ENCODE measurements at regions not wholly inside any gene's neighbourhood (a gene's known extent, or its start where the extent isn't known, plus 50 kb on each side); places are given as distances from the start of the nearest gene placed in this dataset.
"Not testable (repeated sequence)": the region's sequence is repeated elsewhere in the genome, so short reads cannot be mapped to it uniquely, and the experiment has no call there.

GRCh38 chr6:12359036-12359435, 68.9 kb downstream of the EDN1 start:
- BruUV-seq (replicated peaks), result no TSS peak
- Mint-ChIP-seq H3K4me3 (ENCODE audit: unreplicated experiment) (no peak overlapping the region), H3K27me3 (ENCODE audit: insufficient read depth, unreplicated experiment) (no peaks in the 10 kb centered on the region), H3K9me3 (ENCODE audit: unreplicated experiment) (no peaks in the 10 kb centered on the region), H3K4me1 (ENCODE audit: insufficient read depth, unreplicated experiment) (peaks cover 20% of the 10 kb centered on the region), H3K27ac (ENCODE audit: low read depth, unreplicated experiment) (no peak overlapping the region), H3K36me3 (ENCODE audit: insufficient read depth, unreplicated experiment) (no peaks in the 10 kb centered on the region)
- ChIA-PET POLR2A (interaction anchor here (0.7 to 1.8 kb wide), 8 partner anchors 10 to 349 kb away, joined by 3 to 8 read pairs (median 4); partner anchors contain the start of gene EDN1), CTCF (interaction anchor here (0.5 to 1.3 kb wide), 7 partner anchors 9 to 536 kb away, joined by 3 to 4 read pairs (median 3); partner anchors contain the start of gene EDN1)
- no peak for TF ChIP-seq CTCF (IDR thresholded peaks at IDR 0.05; ENCODE audit: unreplicated experiment)
- DNase-seq (ENCODE audit: unreplicated experiment), result no peak
- intact Hi-C loops (cut with micrococcal nuclease), result no loop called here

DNA sequence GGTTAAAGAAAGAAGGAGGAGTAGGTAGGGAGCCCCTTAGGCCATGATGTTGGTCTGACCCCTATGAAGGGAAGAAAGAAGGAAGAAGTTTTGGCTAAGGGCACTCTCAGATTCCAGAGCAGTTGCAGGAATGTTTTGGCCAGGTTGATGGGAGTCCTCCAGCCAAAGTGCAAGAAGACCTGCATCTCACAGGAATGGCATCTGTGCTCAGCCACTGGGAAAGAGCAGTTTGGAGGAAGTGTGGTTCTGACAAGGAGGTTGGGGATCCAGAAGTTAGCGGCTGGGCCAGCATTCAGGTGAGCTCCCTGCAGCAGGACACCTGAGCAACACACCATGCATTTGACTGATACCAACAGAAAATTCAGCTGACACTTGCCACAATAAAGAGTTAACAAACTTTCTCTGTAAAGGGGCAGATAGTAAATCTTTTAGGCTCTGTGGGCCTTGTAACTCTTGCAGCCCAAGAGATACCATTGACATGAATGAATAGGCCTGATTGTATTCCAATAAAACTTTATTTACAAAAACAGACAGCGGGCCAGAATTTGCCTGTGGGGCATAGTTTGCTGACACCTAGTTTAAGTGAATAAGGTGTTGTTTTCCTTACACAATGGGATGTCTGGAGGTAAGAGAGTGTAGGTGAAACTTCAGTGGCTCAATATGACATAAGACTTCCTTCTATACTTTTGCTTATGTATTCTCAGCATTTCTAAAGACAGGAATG, 71.0 kb downstream of the EDN1 start:
- TF ChIP-seq CTCF (IDR thresholded peaks at IDR 0.05; ENCODE audit: unreplicated experiment), result no peak
- Mint-ChIP-seq H3K4me3 (ENCODE audit: unreplicated experiment) (no peak overlapping the region), H3K4me1 (ENCODE audit: insufficient read depth, unreplicated experiment) (peaks cover 2% of the 10 kb centered on the region), H3K9me3 (ENCODE audit: unreplicated experiment) (no peaks in the 10 kb centered on the region), H3K36me3 (ENCODE audit: insufficient read depth, unreplicated experiment) (no peaks in the 10 kb centered on the region), H3K27ac (ENCODE audit: low read depth, unreplicated experiment) (no peak overlapping the region), H3K27me3 (ENCODE audit: insufficient read depth, unreplicated experiment) (no peaks in the 10 kb centered on the region)
- BruUV-seq (replicated peaks), result no TSS peak
- DNase-seq (ENCODE audit: unreplicated experiment), result no peak
- POLR2A ChIA-PET, result interaction anchor here (1.0 to 1.9 kb wide), 2 partner anchors 10 to 19 kb away, joined by 3 to 5 read pairs; no protein-coding TSS in a partner anchor
- intact Hi-C loops (cut with micrococcal nuclease), result no loop called here
- CTCF ChIA-PET, result interaction anchor here (2.2 kb wide), 1 partner anchor 71 kb away, joined by 6 read pairs; the partner anchor contains the start of gene EDN1

GRCh38 chr6:12363277-12363650, 73.1 kb downstream of the EDN1 start:
- DNase-seq (ENCODE audit: unreplicated experiment); H3K27ac Mint-ChIP-seq (ENCODE audit: low read depth, unreplicated experiment); CTCF ChIA-PET; intact Hi-C loops (cut with micrococcal nuclease); H3K4me3 Mint-ChIP-seq (ENCODE audit: unreplicated experiment); H3K27me3 Mint-ChIP-seq (ENCODE audit: insufficient read depth, unreplicated experiment); H3K9me3 Mint-ChIP-seq (ENCODE audit: unreplicated experiment); BruUV-seq (replicated peaks); H3K4me1 Mint-ChIP-seq (ENCODE audit: insufficient read depth, unreplicated experiment); H3K36me3 Mint-ChIP-seq (ENCODE audit: insufficient read depth, unreplicated experiment): not testable (repeated sequence)
- POLR2A ChIA-PET, result interaction anchor here (1.8 kb wide), 1 partner anchor 49 kb away, joined by 8 read pairs; no protein-coding TSS in a partner anchor

DNA sequence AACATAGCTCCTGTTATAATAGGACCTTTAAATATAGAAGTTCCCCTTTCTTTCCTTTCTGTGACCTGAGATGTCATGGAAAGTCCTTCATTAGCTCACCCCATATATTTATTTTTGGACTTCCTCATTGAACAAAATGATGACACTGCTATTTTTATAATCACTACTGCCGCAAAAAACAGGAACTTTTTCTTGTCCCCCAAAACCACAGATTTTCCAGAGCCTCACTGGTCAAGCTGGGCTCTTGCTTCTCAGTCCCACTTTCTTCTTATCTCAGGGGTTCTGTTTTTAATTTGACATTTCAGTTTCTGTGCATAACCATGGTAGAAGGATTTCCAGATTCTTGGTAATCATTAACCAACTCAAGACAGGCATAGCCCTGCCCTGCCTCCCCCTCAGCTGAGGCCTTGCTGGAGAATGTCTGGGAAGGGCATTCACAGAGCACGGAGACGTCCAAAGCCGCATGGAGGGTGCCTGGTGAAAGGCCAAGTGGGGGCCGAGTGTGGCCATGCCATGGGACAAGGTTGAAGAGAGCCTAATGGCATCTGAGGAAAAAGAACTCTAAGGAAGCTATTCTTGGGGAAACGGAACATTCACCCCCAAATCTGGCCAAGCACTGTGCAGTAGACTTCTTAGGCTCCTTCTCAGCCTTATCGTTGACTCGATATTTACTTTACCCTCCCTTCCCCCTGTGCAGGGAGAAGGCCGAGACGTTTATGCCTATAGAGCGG, 73.7 kb downstream of the EDN1 start:
- ChIA-PET CTCF (interaction anchor here (0.6 kb wide), 1 partner anchor 241 kb away, joined by 3 read pairs; no protein-coding TSS in a partner anchor), POLR2A (interaction anchor here (0.9 kb wide), 1 partner anchor 74 kb away, joined by 3 read pairs; no protein-coding TSS in a partner anchor)
- Mint-ChIP-seq H3K4me1 (ENCODE audit: insufficient read depth, unreplicated experiment) (no peaks in the 10 kb centered on the region), H3K9me3 (ENCODE audit: unreplicated experiment) (peaks cover 10% of the 10 kb centered on the region), H3K27ac (ENCODE audit: low read depth, unreplicated experiment) (no peak overlapping the region), H3K36me3 (ENCODE audit: insufficient read depth, unreplicated experiment) (no peaks in the 10 kb centered on the region), H3K4me3 (ENCODE audit: unreplicated experiment) (no peak overlapping the region), H3K27me3 (ENCODE audit: insufficient read depth, unreplicated experiment) (no peaks in the 10 kb centered on the region)
- BruUV-seq (replicated peaks), result no TSS peak
- intact Hi-C loops (cut with micrococcal nuclease), result no loop called here
- DNase-seq (ENCODE audit: unreplicated experiment), result no peak
- no peak for TF ChIP-seq CTCF (IDR thresholded peaks at IDR 0.05; ENCODE audit: unreplicated experiment)
